NCI-H748 treated with DMSO at 0.1 percent for 48 hours (cell line): ENCODE measurements at regions not wholly inside any gene's neighbourhood (a gene's known extent, or its start where the extent isn't known, plus 50 kb on each side); places are given as distances from the start of the nearest gene placed in this dataset.

Experiments used
- DNase-seq: peaks from one replicate; lab custom pipeline; 2025; lab: John Stamatoyannopoulos, UW

DNA sequence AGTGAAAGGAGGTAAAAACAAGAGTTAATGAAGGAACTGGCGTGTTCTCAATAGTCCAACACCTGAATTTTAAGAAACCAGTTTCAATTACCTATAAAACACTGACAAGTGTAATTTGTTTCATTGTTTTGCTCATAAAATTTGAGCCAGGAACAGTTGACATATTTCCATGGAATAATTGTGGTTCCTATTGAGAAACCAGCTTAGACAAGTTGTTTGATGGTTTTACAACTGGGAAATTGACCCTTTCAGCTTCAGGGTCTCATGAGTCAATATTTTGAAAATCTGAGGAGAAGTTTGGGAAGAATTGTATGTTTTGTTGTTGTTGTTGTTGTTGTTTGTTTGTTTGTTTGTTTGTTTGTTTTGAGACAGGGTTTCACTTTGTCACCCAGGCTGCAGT lies 69.1 kb upstream of the GADD45A start:
- DNase-seq = no peak

DNA sequence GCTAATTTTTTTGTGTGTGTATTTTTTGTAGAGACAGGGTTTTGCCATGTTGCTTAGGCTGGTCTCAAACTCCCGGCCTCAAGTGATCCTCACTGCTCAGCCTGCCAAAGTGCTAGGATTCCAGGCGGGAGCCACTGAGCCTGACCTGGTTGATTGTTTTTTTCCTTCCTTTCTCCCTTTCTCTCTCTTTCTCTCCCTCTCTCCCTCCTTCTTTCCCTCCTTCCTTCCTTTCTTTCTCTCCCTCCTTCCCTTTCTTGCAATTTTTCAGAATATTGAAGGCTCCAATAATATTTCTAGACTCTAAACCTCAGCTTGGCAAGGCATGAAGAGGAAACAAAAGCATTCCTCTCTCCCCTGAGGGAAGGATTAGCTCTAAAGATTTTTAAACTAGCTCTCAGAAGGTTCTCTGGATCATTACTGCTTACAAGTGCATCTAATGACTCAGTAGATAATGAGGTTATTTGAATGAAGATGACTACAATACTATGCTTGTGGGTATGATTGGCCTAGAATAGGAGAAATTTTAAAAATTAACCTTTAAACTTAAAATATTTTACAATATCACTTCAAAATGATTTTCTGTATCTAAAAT lies 68.5 kb upstream of the GADD45A start:
- no peak for DNase-seq

DNA sequence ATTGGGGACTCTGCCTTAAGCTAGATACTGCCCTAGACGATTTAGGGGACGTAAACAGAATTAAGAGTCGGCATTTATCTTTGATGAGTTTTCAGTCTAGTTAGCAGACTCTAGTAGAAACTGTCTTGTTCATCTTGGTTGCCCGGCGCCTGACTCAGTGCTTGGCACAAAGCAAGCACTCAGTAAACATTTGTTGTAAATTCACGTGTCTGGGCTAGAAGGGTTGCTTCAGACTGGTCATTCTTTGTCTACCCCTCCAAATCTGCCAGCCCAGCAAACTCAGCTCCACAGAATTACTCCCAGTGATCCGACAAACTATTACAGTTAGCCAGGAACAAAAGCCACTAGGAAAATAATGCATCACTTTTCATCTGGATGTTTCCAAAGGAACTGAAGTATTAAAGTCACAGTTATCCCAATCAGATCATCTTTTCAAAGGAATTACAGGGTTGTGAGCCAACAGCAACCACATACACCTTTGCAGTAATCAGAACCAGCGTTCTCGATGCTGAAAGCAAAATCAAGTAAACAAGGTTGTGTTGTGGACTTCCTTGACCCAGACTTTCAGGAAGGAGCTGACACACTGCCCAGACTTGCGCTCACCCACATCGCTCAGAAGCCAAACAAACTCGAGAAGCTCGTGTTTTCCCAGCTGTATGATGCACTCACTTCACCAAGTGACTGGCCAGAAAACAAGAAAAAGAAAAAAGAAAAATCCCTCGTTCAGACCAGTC lies 66.5 kb upstream of the GADD45A start:
- no peak for DNase-seq

DNA sequence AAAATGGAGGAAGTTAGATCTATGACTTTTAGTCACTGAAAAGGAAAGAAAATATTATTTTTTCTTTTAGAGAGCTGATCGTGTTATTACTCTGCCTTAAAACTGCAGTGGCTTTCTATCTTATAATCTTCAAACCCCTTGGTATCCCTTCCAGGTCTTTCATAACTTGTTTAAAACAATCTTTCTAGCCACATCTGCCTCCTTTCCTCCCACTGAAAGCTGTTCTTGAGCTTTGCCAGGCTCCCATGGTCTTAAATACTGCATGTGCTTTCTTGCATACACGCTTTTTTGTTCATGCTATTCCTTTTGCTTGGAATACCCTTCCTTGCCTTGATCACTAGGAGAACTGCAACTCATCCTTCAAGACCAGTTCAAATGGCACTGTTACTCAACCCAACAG lies 65.9 kb upstream of the GADD45A start:
- no peak for DNase-seq

GRCh38 chr1:67623906-67624305 lies 61.1 kb upstream of the GADD45A start:
- DNase-seq = no peak

DNA sequence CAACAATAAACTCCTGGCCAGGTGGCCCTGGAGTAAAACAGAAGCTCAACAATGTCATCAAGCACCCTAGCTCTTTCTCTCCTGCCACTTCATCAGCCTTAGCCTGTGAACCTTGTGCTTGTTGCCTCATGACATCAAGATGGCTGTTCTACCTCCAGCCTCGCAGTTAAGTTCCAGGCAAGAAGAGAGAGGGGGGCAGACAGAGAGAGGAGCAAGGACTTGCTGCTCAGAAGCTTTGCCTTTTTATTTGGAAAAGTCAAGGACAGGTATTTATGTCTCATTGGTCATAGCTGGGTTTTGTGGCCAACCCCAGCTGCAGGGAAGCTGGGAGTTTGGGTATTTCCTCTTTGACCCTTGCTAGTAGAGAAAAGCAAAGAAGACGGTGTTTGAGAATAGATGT lies 60.3 kb upstream of the GADD45A start:
- DNase-seq = no peak

DNA sequence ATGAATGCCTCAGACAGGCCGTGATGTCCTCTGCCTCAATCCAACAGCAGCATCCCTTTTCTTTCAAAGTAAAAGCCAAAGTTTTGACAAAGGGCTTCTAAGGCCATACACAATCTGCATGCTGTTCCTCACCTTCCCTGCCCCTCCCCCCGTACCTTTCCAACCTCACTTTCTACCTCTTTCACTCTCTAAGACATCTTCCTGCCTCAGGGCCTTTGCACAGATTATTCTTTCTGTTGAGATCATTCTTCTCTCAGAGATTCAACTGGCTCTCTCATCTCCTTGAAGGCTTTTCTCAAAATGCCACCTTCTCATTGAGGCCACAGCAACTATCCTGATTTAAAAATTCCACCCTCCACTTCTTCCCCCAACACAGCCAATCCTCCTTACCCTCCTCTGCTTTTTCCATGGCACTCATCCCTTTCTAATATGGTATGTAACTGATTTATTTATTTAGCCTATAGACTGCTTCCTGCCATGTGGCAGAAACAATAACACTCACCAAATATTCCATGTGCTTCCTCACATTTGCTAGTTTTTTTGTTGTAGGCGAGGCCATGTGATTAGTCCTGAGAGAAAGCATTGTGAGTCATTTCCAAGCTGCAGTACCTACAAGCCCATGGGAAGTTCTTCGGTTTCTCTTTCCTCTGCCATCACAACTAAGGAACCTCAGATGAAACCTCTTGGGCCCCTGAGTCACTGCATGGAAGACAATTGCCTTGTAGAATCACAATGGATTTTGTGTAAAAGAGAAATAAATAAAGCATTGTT lies 58.7 kb upstream of the GADD45A start:
- no peak for DNase-seq

- DNase-seq = no peak
Measured at GRCh38 chr1:67626861-67627235, 58.2 kb upstream of the GADD45A start.

GRCh38 chr1:67627336-67627735 lies 57.7 kb upstream of the GADD45A start:
- no peak for DNase-seq

- no peak for DNase-seq
Measured at GRCh38 chr1:67627906-67628305, 57.1 kb upstream of the GADD45A start.

GRCh38 chr1:67629370-67630075 lies 55.5 kb upstream of the GADD45A start:
- no peak for DNase-seq

- DNase-seq = no peak
Measured at GRCh38 chr1:67630438-67631045, 54.5 kb upstream of the GADD45A start.

GRCh38 chr1:67632356-67632755 lies 52.6 kb upstream of the GADD45A start:
- DNase-seq = no peak

DNA sequence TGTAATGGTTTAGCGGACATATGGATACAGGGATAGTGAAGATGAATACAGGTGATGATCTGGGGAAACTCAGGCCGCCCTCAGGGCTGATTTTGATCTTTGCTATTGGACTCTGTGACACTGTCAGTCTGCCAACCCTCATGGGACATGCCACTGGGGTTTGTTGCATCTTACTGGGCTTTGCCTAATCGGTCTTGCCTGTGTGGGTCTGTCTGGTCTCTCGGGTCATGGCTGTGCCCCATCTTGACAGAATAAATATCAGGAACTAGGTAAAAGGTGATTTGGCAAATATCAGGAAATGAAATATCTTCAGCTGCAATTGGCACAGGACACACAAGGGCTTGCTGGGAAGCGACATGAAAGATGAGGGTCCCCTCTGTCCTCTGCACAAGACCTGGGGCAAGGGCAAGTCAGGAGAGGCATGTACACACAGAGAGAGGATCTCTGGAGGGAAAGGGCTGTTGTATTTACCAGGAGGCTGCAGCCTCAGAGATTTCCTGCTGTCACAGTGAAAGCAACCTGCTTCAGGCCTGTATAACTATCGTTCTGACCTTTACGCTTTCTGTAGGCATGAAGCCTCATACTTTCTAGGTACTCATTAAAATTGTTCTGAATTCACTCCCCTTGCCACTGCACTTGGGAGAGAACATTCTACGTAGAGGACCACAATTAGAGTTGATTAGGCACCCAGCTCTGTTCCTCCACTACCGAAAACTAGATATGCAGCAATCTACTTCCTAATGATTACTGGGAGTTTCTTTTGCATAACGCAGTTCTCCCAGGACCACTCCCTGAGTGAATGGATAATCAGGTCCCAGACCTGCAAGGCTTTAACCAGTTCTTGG lies 52.0 kb upstream of the GADD45A start:
- no peak for DNase-seq

- no peak for DNase-seq
Measured at GRCh38 chr1:67634396-67634935, 50.5 kb upstream of the GADD45A start.

DNA sequence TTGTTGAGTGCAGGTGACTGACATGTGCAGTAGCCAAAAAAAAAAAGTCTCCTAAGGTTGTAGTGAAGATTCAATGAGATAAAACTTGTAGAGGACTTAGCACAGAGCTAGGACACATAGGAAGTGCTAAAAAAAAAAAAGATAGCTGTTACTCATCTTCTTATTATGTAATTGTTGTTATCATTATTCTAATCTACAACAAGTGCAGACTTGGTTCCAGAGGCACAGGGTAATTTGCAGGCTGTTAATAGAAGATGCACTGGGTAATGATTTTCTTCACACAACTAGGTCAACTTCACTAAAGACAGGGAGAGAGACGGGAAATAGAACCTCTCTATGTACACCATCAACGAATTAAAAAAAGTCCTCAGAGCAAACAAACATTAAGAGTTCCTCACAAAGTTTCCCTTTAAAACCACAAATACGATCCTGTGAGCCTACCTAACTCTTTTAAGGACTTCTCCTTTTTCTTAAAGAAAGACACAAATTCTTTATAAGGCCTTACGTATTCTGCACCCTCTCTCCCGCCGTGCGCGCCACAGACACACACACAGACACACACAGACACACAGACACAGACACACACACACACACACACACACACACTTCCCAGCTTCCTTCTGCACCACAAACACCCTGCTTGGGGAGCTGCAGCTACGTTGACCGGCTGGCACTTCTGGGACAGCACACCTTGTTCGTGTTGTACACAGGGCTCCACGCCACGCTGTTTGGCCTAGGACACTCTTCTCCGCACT lies 49.8 kb upstream of the GADD45A start:
- DNase-seq = no peak
